Right lobe of liver (tissue), 4 donors: ENCODE measurements at regions not wholly inside any gene's neighbourhood (a gene's known extent, or its start where the extent isn't known, plus 50 kb on each side); places are given as distances from the start of the nearest gene placed in this dataset.

ENCODE experiments used
- CTCF ChIP-seq, 4 donors: fragments of 200-600 bp in 3 of 4; fragments of 450-650 bp in 1 of 4; IDR thresholded peaks; one replicate each; pipeline versions ENCODE4 v1.5.1 to v1.8.0; 2016 to 2022; ENCODE audit warnings: antibody characterized with exemption in 4 of 4, mild to moderate bottlenecking in 2 of 4
- POLR2A ChIP-seq: fragments of 450-650 bp; IDR thresholded peaks from one replicate; pipeline ENCODE4 v1.6.1; 2017; ENCODE audit warnings: antibody characterized with exemption, mild to moderate bottlenecking
- donor health status: DM: no; HTN: no; CAD: no.
- donor health status: DM: no; HTN: no; CAD: no.
- donor health status: DM: no; HTN: yes; CAD: no.

GRCh38 chr4:41430792-41431191 lies 107.2 kb upstream of the LIMCH1 start:
- TF ChIP-seq CTCF (IDR thresholded peaks at IDR 0.05) (no peak), POLR2A (no peak)
